K562 (cell line): ENCODE measurements at regions not wholly inside any gene's neighbourhood (a gene's known extent, or its start where the extent isn't known, plus 50 kb on each side); places are given as distances from the start of the nearest gene placed in this dataset.

ENCODE experiments used
- ATAC-seq: fragments of 200-7000 bp; cut with Tn5 transposase; 3 replicates; pipeline ENCODE4 v1.9.1; 2020; ENCODE audit warnings: moderate library complexity
- BruUV-seq: library from RNA; stranded (reverse); fragments of 400-500 nt; replicated peaks from 2 replicates; lab custom pipeline; 2021; lab: Mats Ljungman, UMichigan
- CTCF ChIA-PET: fragments of 300-600 bp; formaldehyde crosslinking; extraction: SDS; loops from one replicate; lab custom pipeline; 2021; ENCODE audit warnings: low intra/inter-chr PET ratio; lab: Yijun Ruan, JAX
- POLR2A ChIA-PET: fragments of 300-600, 350-650 bp; sonication (Branson Sonifier 250); formaldehyde crosslinking; extraction: SDS; loops from one replicate; lab custom pipeline; 2021; ENCODE audit warnings: antibody characterized with exemption, inconsistent platforms; lab: Yijun Ruan, JAX
- DNase-seq, 4 experiments: peaks; one replicate each; pipeline versions ENCODE4 v3.0.0 to v3.0.0-alpha.2; 2011 to 2018; ENCODE audit warnings: low spot score in 3 of 4, mixed read lengths in 3 of 4; ENCODE audit errors: extremely low read depth in 1 of 4
- FAIRE-seq: peaks from 2 replicates; lab custom pipeline; 2011; peaks lifted over from hg19 to GRCh38; lab: Jason Lieb, UNC
- H2AFZ ChIP-seq: 2 replicates; pipeline ENCODE4 v1.6.0; 2011; ENCODE audit warnings: low read depth, low read length, control low read depth, inconsistent platforms
- H3K27ac ChIP-seq: fragments of 200-600 bp; 3 replicates; pipeline ENCODE4 v1.8.0; 2011; ENCODE audit warnings: low read depth, mild to moderate bottlenecking, control low read depth, inconsistent platforms, low read length, moderate library complexity, mixed read lengths; ENCODE audit errors: extremely low read depth
- H3K27me3 ChIP-seq, 2 experiments: fragments of 300-600 bp in 1 of 2; 2 replicates in 1 of 2; 3 replicates in 1 of 2; pipeline versions ENCODE4 v1.6.0 to v1.8.0; 2011; ENCODE audit warnings: inconsistent platforms in 2 of 2, low read length in 2 of 2, mild to moderate bottlenecking in 1 of 2, mixed read lengths in 1 of 2, moderate library complexity in 1 of 2; ENCODE audit not compliant: control insufficient read depth in 2 of 2, insufficient read depth in 2 of 2
- H3K36me3 ChIP-seq: fragments of 300-600 bp; 3 replicates; pipeline ENCODE4 v1.8.0; 2011; ENCODE audit warnings: mild to moderate bottlenecking, low read length, inconsistent platforms; ENCODE audit not compliant: control insufficient read depth, insufficient read depth
- H3K4me1 ChIP-seq, 2 experiments: fragments of 200-600 bp in 1 of 2; replicated peaks in 1 of 2; 2 replicates in 1 of 2; 3 replicates in 1 of 2; pipeline versions ENCODE4 v1.5.1 to v1.8.0; 2011; ENCODE audit warnings: inconsistent platforms in 2 of 2, low read length in 2 of 2, mild to moderate bottlenecking in 1 of 2, mixed read lengths in 1 of 2, moderate library complexity in 1 of 2; ENCODE audit not compliant: control insufficient read depth in 2 of 2, insufficient read depth in 2 of 2
- H3K4me2 ChIP-seq: 2 replicates; pipeline ENCODE4 v1.6.1; 2011; ENCODE audit warnings: low read length, control low read depth, inconsistent platforms, mixed read lengths; ENCODE audit not compliant: insufficient read depth
- H3K4me3 ChIP-seq: fragments of 200-600 bp; sonication (generic), shearing (Covaris generic); 2 replicates; pipeline ENCODE4 v1.5.1; 2016; ENCODE audit warnings: control low read depth, inconsistent platforms
- H3K79me2 ChIP-seq: fragments of 200-600 bp; 3 replicates; pipeline ENCODE4 v1.8.0; 2011; ENCODE audit warnings: low read length, inconsistent platforms; ENCODE audit not compliant: control insufficient read depth, insufficient read depth
- H3K9ac ChIP-seq, 2 experiments: 2 replicates each; pipeline versions ENCODE4 v1.6.0 to v1.6.1; 2011; ENCODE audit warnings: low read depth in 2 of 2, low read length in 2 of 2, control low read depth in 1 of 2, inconsistent platforms in 1 of 2, mild to moderate bottlenecking in 1 of 2, mixed read lengths in 1 of 2; ENCODE audit not compliant: insufficient read depth in 1 of 2
- H3K9me1 ChIP-seq: one replicate; pipeline ENCODE4 v1.6.0; 2011; ENCODE audit warnings: inconsistent platforms, mild to moderate bottlenecking, low read length, moderate library complexity; ENCODE audit not compliant: control insufficient read depth, insufficient read depth
- H3K9me3 ChIP-seq: replicated peaks from 2 replicates; pipeline ENCODE4 v1.5.1; 2011; ENCODE audit warnings: low read depth, low read length, inconsistent platforms; ENCODE audit not compliant: control insufficient read depth, insufficient read depth
- H4K20me1 ChIP-seq: replicated peaks from 2 replicates; pipeline ENCODE4 v1.6.1; 2011; ENCODE audit warnings: low read length, inconsistent platforms, mixed read lengths; ENCODE audit not compliant: control insufficient read depth, insufficient read depth
- BRD4 ChIP-seq: fragments of 200-600 bp; sonication (generic); IDR thresholded peaks from 2 replicates; pipeline ENCODE4 v1.6.1; 2017; ENCODE audit warnings: inconsistent platforms
- DIDO1 ChIP-seq: fragments of 450-650 bp; IDR thresholded peaks from 2 replicates; pipeline ENCODE4 v1.6.1; 2016; ENCODE audit warnings: low read depth, missing biosample characterization, missing genetic modification characterization
- ESRRA ChIP-seq: fragments of 450-650 bp; IDR thresholded peaks from 2 replicates; pipeline ENCODE4 v1.6.1; 2014; ENCODE audit warnings: low read depth, mild to moderate bottlenecking, moderate library complexity, borderline replicate concordance
- HDAC8 ChIP-seq: fragments of 450-650 bp; IDR thresholded peaks from 2 replicates; pipeline ENCODE4 v1.6.1; 2016; ENCODE audit warnings: mild to moderate bottlenecking, missing genetic modification characterization, moderate library complexity, missing compliant biosample characterization
- HDGF ChIP-seq: fragments of 450-650 bp; IDR thresholded peaks from 2 replicates; pipeline ENCODE4 v1.6.1; 2016
- HOXB6 ChIP-seq: fragments of 250-450 bp; sonication (Bioruptor Pico); IDR thresholded peaks from 2 replicates; pipeline ENCODE4 v1.5.1; 2022; ENCODE audit warnings: mild to moderate bottlenecking, borderline replicate concordance
- POLR2G ChIP-seq: fragments of 200-400 bp; formaldehyde crosslinking; IDR thresholded peaks from 2 replicates; pipeline ENCODE4 v1.6.1; 2017; ENCODE audit warnings: low read depth, mild to moderate bottlenecking, antibody characterized with exemption, low read length, moderate library complexity
- RHOXF2B ChIP-seq: fragments of 250-450 bp; sonication (Bioruptor Pico); conservative IDR thresholded peaks from 2 replicates; pipeline ENCODE4 v1.5.1; 2021
- ZNF583 ChIP-seq: fragments of 250-450 bp; sonication (Bioruptor Pico); IDR thresholded peaks from 2 replicates; pipeline ENCODE4 v1.4.0; 2020
- ZNF589 ChIP-seq: fragments of 200-800 bp; sonication (Bioruptor generic); IDR thresholded peaks from 2 replicates; pipeline ENCODE4 v1.6.1; 2016; ENCODE audit warnings: low read depth, missing genetic modification characterization, missing compliant biosample characterization
- WGBS: fragments of 100-300 bp; shearing (Covaris generic); methylation state at CpG from one replicate; pipeline ENCODE4 v1.1.6; 2016; ENCODE audit warnings: low coverage, mixed read lengths; ENCODE audit not compliant: insufficient coverage; ENCODE audit errors: missing lambda C conversion rate; 5-methylcytosine and 5-hydroxymethylcytosine counted together
- in situ Hi-C: fragments of 300-500 bp; cut with MboI; formaldehyde crosslinking; loops from 4 replicates; pipeline ENCODE4 v1.15.0; 2018; ENCODE audit warnings: inconsistent platforms, mixed read lengths
- intact Hi-C: fragments of 100-400 bp; cut with micrococcal nuclease; formaldehyde crosslinking; loops from 2 replicates; pipeline ENCODE4 v1.14.2; 2022
- TF ChIP-seq, protein P1 (sequence below), 2 experiments: IDR thresholded peaks; 2 replicates each; pipeline ENCODE4 v1.6.1; 2012; ENCODE audit warnings: improper control_type of control experiment in 2 of 2, low read depth in 2 of 2, low read length in 2 of 2, borderline replicate concordance in 1 of 2
- TF ChIP-seq, protein P2 (sequence below): fragments of 450-650 bp; formaldehyde crosslinking; IDR thresholded peaks from 2 replicates; pipeline ENCODE4 v1.4.0; 2020; ENCODE audit warnings: mild to moderate bottlenecking, moderate library complexity

DNA sequence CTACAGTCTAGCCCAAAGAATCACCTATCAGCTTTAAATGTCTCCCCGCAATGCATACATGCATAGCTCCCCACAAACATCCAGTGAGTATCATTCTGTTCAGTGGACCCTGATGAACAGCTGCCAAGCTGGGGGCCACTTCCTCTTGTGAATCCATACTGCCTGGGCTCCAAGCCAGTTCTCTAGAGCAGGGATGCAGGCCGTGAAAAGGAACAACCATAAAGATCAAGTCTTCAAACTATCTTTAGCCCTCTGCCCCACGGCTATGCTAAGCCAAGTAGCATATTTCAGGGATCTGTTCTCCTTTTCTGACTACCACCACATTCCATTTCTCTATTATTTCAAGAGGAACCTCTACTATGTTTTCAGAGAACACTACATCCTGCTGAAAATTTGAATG is 191.7 kb upstream of the BTBD3 start (continued):
- no peak for TF ChIP-seq HOXB6 (CRISPR knock-in tag)
- no peak for TF ChIP-seq ZNF583 (CRISPR knock-in tag)

DNA sequence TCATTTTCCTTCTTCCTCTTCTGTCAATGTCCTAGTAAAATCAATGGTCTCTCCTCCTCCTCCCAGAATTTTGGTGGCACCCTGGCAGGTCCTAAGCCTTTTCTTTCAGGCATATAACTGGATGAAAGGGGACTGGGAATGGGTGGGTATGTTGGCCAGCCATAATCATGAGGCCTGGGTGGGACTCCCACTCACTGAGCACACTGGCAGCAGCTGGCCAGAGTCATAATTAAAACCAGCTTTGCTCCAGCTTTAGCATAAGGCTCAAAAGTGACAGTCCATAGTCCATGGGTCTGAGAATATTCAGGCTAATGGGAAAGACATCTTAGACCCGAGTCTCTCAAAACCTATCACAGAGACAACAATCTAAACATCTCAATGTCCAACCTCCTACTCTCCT is 190.0 kb upstream of the BTBD3 start:
- no TSS peak for BruUV-seq
- H3K4me1 ChIP-seq, result no peaks in the 10 kb centered on the region
- POLR2A ChIA-PET, result no interaction called here
- H3K27ac ChIP-seq, result no peak overlapping the region
- intact Hi-C loops, result no loop called here
- H3K36me3 ChIP-seq, result no peaks in the 10 kb centered on the region
- H3K4me2 ChIP-seq, result no peak overlapping the region
- no peaks in the 10 kb centered on the region for H4K20me1 ChIP-seq
- WGBS, result 0% methylated on average over 1 of the region's 1 CpG
- no peak overlapping the region for H3K9ac ChIP-seq
- DNase-seq (no peak), FAIRE-seq (no peak), ATAC-seq (no peak)
- TF ChIP-seq POLR2G (no peak), DIDO1 (tag) (no peak), BRD4 (no peak), ZNF589 (CRISPR knock-in tag) (no peak), ESRRA (no peak), HDGF (no peak), RHOXF2B (CRISPR knock-in tag) (no peak), HDAC8 (tag) (no peak)
- TF ChIP-seq, protein P1, sequence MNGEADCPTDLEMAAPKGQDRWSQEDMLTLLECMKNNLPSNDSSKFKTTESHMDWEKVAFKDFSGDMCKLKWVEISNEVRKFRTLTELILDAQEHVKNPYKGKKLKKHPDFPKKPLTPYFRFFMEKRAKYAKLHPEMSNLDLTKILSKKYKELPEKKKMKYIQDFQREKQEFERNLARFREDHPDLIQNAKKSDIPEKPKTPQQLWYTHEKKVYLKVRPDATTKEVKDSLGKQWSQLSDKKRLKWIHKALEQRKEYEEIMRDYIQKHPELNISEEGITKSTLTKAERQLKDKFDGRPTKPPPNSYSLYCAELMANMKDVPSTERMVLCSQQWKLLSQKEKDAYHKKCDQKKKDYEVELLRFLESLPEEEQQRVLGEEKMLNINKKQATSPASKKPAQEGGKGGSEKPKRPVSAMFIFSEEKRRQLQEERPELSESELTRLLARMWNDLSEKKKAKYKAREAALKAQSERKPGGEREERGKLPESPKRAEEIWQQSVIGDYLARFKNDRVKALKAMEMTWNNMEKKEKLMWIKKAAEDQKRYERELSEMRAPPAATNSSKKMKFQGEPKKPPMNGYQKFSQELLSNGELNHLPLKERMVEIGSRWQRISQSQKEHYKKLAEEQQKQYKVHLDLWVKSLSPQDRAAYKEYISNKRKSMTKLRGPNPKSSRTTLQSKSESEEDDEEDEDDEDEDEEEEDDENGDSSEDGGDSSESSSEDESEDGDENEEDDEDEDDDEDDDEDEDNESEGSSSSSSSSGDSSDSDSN (IDR thresholded peaks at IDR 0.05; ENCODE audit: borderline replicate concordance in 1 of 2, low read depth in 2 of 2, low read length in 2 of 2), result no peak
- TF ChIP-seq, protein P2, sequence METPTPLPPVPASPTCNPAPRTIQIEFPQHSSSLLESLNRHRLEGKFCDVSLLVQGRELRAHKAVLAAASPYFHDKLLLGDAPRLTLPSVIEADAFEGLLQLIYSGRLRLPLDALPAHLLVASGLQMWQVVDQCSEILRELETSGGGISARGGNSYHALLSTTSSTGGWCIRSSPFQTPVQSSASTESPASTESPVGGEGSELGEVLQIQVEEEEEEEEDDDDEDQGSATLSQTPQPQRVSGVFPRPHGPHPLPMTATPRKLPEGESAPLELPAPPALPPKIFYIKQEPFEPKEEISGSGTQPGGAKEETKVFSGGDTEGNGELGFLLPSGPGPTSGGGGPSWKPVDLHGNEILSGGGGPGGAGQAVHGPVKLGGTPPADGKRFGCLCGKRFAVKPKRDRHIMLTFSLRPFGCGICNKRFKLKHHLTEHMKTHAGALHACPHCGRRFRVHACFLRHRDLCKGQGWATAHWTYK (CRISPR knock-in tag), result no peak
- no peaks in the 10 kb centered on the region for H3K9me1 ChIP-seq
- no peaks in the 10 kb centered on the region for H3K9me3 ChIP-seq
- H2AFZ ChIP-seq, result no peak overlapping the region
- H3K79me2 ChIP-seq, result no peaks in the 10 kb centered on the region
- H3K27me3 ChIP-seq, result no peaks in the 10 kb centered on the region
- in situ Hi-C loops, result no loop called here
- no peak overlapping the region for H3K4me3 ChIP-seq
- CTCF ChIA-PET, result no interaction called here
